Epithelial cell of proximal tubule (primary cell): ENCODE measurements at regions not wholly inside any gene's neighbourhood (a gene's known extent, or its start where the extent isn't known, plus 50 kb on each side); places are given as distances from the start of the nearest gene placed in this dataset.

Source experiments
- DNase-seq: peaks from one replicate; pipeline ENCODE4 v3.0.0-alpha.2; 2011; ENCODE audit warnings: low read depth
- H3K4me3 ChIP-seq: 2 replicates; pipeline ENCODE4 v1.5.1; 2011; ENCODE audit warnings: low read depth, mild to moderate bottlenecking, low read length
- TF ChIP-seq, protein P1 (sequence below): conservative IDR thresholded peaks from 2 replicates; pipeline ENCODE4 v1.5.1; 2012; ENCODE audit warnings: low read depth, mild to moderate bottlenecking, low read length

DNA sequence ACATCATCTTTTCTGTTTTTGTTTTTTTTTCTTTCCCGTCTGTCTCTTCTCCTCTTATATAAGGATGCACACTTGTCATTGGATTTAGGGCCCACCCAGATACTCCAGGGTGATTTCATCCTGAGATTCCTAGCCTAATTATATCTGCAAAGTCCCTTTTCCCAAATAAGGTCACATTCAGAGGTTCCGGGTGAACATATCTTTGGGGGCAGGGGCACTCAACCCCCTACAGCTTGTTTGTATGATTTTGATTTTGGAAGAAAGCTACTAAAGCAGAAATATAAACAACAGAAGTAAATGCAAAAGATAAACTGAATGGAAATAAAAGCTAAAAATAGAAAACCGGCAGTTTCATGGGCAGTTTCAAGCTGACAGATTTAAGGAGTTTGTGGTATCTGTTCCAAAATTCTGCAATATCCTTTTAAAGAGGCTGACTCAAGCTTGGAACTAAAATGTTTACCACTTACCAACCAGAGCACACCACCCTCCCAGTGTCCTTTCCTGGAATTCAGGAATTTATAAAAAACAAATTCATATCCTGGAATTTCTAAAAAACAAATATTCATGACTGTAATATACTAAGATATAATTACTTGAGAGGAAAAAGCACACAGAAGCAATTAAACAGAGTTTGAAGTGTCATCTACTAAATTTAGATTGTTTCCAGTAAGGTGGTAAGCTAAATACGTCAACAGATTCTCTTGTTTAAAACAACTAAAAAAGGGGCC is 100.0 kb upstream of the CARMIL1 start:
- no peak for DNase-seq
- TF ChIP-seq, protein P1, sequence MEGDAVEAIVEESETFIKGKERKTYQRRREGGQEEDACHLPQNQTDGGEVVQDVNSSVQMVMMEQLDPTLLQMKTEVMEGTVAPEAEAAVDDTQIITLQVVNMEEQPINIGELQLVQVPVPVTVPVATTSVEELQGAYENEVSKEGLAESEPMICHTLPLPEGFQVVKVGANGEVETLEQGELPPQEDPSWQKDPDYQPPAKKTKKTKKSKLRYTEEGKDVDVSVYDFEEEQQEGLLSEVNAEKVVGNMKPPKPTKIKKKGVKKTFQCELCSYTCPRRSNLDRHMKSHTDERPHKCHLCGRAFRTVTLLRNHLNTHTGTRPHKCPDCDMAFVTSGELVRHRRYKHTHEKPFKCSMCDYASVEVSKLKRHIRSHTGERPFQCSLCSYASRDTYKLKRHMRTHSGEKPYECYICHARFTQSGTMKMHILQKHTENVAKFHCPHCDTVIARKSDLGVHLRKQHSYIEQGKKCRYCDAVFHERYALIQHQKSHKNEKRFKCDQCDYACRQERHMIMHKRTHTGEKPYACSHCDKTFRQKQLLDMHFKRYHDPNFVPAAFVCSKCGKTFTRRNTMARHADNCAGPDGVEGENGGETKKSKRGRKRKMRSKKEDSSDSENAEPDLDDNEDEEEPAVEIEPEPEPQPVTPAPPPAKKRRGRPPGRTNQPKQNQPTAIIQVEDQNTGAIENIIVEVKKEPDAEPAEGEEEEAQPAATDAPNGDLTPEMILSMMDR = no peak
- no peak overlapping the region for H3K4me3 ChIP-seq

DNA sequence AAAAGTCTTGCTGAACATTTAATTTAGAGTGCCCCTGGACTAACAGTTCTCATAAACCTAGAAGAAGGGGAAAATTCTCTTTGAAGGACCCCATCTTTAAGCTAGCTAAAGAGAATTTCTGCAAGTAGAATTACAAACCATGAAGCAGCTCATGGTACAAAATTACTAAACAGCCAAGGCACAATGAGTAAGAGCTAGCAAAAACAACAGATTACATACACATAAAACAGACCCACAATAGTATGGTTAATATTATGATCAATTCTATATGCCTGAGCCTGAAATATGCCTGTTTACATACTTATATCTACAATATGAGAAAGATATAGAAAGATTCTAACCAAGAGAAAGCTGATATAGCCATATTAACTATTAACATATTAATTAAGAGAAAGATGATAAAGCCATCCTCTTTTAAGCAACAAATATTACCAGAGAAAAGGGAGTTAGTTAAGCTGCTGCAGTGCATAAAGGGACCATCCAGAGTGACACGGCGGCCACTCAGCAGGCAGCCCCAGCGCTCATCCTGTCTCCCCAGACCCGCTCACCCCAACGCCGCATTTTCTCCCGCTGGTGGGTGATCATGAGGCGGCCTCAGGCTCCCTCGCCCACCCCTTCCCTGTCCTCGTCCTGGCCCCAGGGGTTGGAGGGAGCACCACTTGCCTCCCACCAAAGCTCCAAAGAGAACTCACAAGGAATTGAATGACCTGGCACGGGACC is 98.4 kb upstream of the CARMIL1 start:
- DNase-seq = no peak
- TF ChIP-seq, protein P1 = no peak

DNA sequence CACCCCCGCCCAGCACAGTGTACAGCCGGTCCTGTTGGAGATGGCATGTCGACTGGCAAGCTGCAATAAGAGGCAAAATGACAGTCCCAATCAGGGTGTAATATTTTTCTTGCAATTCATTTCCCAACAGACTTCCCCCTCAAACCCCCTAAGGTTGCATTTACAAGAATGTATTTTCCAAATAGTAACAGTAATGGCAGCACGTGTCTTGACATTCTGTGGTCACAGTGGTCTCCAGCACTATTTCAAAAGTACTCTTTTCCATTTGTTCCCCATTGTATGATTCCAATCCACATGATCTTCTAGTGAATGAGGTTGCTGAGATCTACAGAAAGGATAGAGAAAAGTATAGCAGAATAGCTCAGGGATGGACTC is 97.8 kb upstream of the CARMIL1 start:
- DNase-seq = no peak
- TF ChIP-seq, protein P1 = no peak
- H3K4me3 ChIP-seq = no peak overlapping the region

More for the DNA sequence above, 98.4 kb upstream of the CARMIL1 start:
- H3K4me3 ChIP-seq = no peak overlapping the region

DNA sequence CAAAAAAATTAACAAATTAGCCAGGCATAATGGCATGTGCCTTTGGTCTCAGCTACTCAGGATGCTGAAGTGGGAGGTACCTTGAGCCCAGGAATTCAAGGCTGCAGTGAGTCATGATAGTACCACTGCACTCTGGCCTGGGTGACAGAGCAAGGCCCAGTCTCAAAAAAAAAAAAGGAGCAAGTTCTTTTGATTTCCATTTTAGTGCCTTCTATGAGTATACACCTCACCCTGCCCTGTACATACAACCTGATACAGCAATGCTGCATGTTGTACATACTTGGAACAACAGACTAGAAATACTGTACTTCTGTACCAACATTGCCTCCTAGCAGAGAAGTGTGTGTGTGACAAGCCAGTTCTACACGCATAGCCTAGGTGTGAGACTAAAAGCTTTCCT is 97.3 kb upstream of the CARMIL1 start:
- no peak overlapping the region for H3K4me3 ChIP-seq
- TF ChIP-seq, protein P1 = no peak
- no peak for DNase-seq

DNA sequence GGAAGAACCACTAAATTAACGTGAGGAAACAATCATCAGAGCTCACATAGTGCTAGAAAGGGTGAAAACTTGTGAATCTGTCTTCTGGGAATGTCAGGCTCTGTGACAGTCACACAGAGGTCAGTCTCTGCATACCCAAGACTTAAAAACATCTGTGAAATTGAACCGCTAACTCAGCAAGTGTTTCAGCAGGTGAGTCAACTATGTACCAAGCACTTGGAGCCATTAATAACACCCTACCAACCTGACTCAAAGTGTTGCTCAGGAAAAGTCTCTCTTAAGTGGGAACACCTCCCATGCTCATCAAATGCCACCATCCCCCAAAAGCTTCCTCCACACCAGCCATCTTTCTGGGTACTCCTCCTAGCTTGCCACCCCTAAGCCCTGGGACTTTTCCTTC is 92.3 kb upstream of the CARMIL1 start:
- DNase-seq = no peak
- H3K4me3 ChIP-seq = no peak overlapping the region
- TF ChIP-seq, protein P1 = no peak

DNA sequence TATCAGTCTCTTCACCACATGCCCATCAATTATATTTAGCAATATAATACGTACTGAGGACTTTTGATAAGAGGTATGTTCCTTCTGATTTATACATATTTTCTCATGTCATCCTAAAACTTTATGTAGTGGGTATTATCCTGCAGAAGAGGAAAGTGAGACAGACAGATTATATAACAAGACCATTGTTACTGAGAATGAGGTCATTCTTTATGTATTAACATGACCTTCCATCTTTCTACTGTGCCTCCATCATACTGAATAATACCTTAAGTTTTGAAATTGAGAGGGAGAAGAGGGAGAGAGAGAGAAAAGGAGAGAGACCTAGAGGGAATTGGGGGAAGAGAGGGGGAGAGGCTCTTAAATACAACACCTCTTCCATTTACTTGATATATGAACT is 90.9 kb upstream of the CARMIL1 start:
- no peak overlapping the region for H3K4me3 ChIP-seq
- TF ChIP-seq, protein P1 = no peak
- DNase-seq = no peak
